CD4-positive, alpha-beta T cell treated with Interleukin-12 subunit alpha and Interleukin-12 subunit beta, for 1 hour (primary cell): ENCODE measurements at regions not wholly inside any gene's neighbourhood (a gene's known extent, or its start where the extent isn't known, plus 50 kb on each side); places are given as distances from the start of the nearest gene placed in this dataset.
"Not testable (repeated sequence)": the region's sequence is repeated elsewhere in the genome, so short reads cannot be mapped to it uniquely, and the experiment has no call there.

ENCODE experiments used
- DNase-seq: peaks from one replicate; pipeline ENCODE4 v3.0.0-alpha.2; 2020

DNA sequence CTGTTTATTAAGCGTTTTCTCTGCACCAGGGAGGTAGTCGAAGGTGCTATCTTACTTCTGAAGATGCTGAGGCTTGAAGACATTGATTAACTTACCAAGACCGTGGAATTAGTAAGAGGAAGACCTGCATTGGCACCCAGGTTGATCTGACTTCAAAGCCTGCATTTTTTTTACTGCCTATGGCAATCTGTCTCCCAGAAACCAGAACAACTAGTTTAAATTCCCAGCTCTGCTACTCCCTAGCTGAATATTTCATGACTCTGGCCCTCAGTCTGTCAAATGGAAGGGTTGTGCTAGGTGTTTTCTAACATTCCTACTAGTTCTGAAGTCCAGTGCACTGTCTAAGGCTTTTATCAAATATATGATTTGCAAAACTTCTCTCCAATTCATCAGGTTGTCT lies 52.0 kb upstream of the GRAMD1B start:
- no peak for DNase-seq

DNA sequence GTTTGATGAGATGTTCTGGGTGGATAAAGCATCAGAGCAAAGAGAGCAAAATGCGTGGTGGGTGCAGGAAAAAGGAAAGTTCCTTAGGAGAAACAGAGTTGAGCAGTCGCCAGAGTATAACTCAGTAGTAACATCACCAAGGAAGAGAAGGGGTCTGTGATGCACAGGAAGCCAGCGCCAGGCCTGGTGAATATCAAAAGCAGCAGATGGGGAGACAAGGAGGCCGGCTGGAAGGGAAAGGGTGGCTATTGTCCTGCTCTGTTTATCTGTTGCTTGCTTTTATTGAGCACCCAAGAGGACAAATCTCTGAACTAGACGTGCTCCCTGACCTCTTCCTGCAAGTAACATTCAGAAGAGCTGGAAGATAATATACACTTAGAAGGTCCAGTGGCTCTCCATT lies 52.7 kb upstream of the GRAMD1B start:
- DNase-seq, result no peak

DNA sequence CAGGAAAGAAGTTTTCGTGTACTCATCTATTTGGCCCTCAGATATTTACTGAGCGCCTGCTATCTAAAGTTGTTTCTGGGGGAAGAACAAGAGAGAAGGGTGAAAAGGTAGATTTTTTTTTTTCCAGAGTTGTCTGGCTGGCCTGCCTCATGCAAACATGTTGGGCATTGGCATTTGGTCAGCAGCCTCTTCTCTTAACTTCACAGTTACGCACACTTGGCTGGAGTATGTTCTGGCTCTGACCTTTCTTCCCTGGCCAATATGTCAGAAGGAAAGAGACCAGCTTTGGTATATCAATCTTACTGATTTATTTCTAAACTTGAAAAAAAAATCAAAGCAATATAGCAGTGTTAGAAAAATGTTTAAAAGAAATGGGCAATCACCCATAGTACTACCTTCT lies 54.2 kb upstream of the GRAMD1B start:
- no peak for DNase-seq

DNA sequence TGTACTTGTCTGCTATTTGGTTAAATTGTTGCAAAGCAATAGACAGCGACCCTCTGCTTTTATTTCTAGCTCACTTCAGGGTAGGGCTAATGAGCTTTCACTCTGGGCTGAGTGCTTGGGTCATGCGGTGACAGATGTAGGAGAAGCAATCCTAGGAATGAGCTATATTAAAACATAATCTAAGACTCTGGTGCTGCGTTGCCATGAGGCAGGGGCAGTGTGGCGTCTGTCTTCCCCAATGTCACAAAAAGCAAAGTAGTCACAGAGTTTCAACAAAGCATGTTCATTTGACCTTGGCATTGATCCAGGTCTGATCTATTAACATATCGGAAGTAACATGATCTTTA lies 55.5 kb upstream of the GRAMD1B start:
- no peak for DNase-seq

DNA sequence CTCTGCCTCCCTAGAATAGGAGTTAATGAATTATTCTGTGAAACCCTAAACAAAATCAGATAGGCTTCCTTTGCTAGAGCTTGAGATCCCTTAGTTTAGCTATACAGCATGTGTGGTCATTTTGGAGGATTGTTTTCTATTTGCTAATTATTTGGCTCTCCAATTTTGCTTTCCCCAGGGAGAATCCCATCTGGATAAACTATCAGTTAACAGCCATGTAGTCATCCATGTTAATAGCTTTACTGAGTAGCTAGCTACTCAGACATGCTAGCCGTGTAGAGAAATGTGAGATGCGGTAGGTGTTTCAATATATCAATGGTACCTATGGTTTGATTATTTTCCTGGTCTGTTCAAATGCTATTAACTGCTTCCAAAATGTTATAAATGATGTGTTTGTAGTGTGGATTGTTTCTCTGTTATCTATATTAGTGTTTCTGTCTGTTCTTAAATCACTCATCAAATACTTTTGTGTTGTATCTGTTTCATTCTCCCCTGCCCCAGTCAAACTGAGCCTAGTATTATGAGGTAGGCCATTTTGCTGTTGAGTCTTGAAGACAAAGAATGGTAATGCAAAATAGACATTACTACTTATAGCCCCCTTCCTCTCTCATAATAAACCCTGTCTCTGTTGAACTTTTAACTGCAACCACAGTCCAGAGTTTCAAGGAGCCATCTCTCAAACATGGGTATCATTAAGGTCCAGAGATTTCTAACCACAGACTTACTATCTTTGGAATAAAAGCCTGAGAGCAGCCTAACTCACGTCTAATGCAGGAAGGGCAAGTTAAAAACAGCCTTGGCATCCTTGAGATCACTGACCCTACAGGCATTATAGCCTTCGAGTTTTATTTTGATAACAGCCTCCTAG lies 56.1 kb upstream of the GRAMD1B start:
- DNase-seq, result no peak

DNA sequence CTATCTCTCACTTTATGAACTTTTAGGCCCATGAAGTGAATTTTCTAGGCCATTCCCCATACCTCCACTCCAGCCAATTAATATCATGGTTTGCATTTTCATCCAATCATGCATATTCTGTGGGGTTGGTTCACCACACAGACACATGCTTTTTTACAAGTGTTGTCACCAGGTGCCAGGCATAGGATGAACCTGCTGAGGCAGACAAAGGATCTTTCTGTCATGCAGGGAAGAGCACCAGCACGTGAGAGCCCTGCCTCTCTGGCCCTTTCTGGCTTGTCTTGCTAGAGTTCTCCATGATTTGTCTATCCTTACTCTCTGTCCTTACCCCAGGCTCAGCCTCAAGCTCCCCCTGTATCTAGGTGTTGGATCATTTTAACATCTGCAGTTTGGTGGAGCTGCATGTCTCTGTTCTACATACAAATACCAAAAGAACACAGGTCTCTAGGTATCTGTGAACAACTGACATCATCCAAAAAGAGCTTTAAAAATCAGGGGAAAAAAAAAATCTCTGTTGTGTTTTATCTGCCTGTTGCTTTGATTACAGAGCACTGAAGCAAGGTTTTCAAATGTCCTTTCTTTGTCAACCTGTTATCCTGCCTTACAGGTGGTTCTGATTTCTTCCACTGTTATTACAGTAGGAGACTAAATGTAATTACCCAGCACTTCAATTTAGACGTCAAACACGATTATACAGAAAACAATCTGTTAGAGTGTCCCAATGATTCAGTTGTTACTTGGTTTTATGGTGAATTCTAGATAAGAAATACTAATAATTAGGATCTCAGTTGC lies 58.4 kb upstream of the GRAMD1B start:
- no peak for DNase-seq

DNA sequence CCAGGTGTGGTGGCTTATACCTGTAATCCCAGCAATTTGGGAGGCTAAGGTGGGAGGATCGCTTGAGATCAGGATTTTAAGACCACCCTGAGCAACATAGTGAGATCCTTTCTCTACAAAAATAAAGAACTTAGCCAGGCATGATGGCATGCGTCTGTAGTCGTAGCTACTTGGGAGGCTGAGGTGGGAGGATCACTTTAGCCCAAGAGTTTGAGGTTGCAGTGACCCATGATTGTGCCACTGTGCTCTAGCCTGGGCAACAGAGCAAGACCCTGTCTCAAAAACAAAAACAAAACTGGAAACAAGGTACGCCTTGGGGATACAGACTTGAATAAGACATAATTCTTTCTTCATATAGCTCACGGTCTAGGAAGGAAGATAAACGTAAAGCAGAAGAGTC lies 63.1 kb upstream of the GRAMD1B start:
- no peak for DNase-seq

DNA sequence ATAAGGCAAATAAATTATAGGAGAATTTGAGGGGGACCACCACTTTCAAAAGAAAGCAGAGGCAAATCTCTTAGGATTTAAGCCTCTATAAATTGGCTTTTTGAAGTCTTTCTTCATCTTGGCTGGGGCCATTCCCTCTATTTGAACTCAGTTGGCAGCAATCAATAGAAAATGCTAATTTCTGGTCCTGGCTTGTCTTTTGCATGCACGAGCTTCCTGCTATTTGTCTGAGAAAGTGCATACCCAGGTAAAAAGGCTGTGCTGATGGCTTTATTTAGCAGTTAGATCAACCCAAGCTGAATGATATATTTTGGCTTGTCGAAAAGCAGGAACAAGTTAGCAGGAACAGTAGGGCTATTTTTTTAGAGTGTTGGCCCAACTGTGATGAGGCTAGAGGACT lies 64.1 kb upstream of the GRAMD1B start:
- DNase-seq, result no peak

DNA sequence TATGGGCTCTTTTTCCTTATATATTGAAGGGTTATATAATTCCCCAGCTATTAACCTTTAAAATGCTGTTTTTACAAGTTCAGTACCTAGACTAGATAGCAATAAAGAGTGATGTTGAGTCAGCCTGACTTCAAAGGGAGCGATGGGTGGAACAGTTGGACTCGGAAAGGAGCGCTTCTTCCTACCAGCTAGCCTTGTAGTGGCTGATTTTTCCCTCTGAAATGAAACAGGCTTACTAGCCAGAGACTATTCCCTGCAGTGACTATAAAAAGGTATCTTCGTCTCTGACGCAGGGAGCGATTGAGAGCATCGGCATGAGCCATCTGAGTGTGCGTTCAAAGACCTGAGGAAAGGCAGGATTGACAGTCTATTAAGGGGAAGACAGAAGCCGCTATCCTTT lies 66.0 kb upstream of the GRAMD1B start:
- DNase-seq, result no peak

DNA sequence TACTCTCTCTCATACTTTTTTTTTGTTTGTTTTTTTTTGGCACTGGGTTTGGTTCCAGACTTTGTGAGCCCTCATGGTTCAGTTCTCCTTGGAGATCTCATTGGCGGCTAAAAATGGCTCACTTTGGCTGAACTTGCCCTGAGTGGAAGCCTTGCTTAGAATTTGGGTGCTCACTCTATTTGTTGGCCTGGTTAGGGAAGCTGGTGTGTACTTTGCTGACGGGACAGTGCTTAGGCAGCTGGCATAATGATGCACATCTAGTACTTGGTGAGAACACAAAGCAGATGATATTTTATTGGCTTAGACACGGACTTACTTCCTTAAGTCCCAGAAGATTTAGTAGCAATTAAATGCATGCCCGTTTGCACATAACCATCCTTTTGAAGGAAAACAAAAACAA lies 66.5 kb upstream of the GRAMD1B start:
- DNase-seq, result no peak

DNA sequence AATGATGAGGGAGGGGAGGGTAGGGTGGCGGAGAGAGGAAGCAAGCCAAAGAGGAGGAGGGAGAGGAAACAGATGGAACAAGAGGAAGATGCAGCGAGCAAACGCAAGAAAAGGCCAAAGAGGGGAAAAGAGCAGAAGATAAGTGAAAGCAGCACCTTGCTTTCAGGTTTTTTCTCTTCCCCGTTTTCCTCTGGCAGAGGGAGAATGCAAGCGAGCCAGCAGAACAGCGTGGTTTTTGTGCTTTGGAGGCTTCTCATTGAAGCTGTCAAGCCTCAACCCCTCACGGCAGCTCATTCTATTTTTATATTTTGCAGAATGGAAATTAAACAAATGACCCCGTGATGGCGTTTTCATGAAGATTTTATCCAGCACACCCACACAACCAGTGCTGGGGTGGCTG lies 67.1 kb upstream of the GRAMD1B start:
- no peak for DNase-seq

DNA sequence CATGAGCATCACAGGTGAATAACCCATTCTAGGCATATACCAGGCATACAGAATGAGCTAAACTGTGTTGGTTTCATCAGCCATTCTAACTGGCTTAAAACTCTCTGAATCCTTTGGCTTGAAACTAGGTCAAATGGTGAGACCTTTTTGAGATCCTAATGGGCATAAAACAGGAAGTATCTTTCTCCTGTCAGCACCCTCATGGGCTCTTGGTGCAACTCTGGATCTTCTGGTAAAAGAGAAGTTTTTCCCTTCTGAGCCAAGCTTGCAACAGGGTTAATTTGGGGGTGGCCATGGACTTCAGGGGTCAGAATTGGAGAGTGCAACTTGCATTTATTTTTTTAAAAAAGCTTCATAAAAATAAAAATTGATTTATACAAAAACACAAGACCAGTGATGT lies 67.9 kb upstream of the GRAMD1B start:
- no peak for DNase-seq

DNA sequence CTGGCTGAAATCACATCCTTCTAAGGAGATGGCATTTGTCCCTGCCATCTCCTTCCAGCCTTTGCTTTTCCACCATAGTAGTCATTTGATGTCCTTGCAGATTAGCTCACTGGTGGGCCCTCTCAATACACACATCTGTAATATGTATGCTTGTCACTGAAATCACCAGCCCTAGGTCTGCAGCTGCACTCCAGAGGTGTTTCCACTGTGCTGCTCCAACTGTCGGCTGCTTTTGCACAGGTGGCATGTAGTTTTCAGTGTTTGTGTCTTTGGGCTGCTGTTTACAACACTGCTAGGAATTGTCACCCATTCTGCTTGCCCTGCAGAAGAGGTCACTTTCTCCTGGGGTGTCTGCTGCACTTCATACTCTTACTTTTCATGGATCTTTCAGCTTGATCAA lies 69.0 kb upstream of the GRAMD1B start:
- no peak for DNase-seq

DNA sequence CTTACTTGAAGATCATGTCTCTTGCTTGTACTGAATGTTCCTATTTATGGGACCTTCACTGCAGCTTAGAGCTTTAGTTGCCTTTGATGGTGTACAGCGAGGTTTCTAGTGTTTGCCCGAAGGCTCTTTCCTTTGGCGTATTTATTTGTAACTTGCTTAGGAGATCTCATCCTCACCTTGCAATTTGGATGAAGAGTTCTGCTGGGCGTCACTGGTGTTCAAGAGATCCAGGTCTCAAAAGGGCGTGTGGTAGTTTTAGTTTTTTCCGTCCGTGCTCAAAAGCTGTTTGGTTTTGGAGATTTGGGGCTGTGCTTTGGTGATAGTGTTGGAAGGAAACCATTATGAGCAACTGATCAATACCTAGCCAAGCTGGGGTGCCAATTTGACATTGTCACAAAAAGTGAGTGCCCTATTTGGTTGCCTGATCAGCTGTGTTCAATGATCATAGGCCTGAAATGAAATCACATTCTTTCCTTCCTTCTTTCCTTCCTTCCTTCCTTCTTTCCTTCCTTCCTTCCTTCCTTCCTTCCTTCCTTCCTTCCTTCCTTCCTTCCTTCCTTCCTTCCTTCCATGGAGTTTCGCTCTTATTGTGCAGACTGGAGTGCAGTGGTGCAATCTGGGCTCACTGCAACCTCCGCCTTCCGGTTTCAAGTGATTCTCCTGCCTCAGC lies 69.7 kb upstream of the GRAMD1B start:
- no peak for DNase-seq

DNA sequence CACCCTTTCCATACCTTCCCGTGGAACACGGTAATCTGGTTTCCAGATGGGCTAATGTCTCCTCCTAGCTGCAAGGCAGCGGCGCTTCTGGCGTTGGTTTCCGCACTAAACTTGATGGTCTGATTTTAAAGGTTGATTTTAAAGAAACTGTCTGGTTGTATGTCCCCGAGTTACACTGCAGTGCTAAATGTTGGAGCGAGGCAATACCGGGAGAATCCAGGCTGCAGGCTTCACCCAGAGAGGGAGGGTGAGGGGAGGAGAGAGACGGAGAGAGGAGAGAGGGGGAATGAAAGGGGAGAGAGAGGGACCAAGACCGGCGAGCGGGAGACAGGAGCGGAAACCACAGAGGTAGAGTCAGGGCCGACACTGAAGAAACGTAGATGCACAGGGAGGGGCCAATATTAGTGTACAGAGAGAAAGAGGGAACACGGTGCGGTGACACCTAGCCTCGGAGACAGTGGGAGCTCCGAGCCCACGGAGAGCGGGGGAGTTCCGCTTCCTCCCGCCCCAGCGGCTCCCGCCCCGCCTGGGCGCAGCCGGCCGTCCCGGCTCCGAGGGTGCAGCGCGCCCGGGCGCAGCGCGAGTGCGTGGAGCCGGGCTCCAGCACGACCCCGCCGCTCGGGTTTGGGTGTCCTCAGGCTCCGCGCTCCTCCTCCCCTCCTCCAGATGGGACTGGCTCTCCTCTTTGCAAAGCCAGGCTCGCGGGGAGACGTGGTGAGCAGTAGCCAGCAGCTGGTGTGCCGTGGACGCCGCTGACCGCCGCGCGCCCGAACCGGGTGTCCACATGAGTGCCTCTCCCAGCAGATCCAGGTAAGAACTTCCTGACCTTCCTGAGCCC lies 71.9 kb upstream of the GRAMD1B start:
- peak; percentile 34 for DNase-seq

DNA sequence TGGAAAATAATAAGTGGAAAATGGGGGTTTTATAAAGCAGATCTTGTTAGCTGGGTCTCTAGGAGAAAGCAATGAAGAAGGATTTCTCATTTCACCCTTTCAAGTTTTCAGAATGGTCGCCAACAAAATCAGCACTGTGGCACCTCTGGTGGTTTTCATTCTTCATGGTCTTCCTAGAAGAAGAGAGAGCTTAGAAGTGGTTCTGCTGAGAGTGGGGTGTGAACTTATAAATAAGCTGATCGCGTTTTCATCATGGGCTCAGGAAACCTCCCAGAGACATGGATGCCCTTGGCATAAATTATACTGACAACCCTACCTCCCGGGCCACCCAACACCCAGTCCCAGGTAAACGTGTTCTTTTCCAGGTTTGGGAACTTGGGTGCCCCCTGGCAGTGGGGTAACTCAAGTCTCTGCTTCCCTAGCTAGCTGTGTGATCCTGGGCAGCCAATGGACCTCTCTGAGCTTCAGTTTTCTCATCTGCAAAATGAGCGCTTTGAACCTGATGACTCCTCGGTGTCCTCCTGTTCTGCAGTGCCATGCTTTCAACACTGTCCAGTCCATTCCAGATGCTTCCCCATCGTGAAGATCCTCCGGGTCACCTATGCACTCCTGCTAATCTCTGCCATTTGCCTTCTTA lies 72.6 kb upstream of the GRAMD1B start:
- no peak for DNase-seq

DNA sequence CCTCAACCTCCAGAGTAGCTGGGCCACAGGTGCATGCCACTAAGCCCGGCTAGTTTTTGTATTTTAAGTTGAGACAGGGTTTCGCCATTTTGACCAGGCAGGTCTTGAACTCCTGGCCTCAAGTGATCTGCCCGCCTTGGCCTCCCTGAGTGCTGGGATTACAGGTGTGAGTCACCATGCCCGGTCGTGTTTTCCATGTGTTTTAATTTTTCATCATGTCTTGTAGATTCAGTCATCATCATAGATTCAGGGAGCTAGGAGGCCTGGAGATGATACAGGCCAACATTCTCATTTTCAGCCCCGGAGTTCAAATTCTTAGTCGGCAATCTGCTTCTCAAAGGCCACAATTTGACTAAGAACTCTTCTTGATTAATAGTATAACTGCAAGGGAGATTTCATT lies 73.5 kb upstream of the GRAMD1B start:
- DNase-seq, result no peak

DNA sequence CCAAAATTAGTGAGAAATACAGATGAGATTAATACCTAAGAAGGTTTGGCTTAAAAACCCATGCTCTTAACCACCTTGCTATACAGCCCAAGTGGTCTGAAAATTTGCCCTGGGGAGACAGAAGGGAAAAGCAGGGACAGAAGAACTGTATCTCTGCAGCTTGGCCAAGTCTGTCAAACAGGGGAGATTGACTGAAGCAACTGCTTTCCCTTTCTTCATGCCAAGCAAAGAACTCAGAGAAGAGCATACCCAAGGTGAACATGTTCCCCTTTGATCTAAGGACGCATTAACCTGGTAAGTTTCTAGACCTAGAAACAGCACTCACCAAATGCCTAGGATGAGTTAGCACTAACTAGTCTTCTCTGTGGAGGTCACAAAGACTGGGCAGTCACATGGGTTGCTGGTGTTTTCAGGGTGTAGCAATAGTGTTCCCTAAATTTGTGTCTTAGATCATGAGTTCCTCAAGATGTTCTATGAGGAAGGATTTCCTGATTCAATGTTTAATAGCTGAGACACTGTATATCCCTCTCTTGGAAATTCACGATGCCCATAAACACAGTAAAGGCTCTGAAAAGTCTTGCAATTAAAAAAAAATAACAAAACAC lies 75.6 kb upstream of the GRAMD1B start:
- no peak for DNase-seq

DNA sequence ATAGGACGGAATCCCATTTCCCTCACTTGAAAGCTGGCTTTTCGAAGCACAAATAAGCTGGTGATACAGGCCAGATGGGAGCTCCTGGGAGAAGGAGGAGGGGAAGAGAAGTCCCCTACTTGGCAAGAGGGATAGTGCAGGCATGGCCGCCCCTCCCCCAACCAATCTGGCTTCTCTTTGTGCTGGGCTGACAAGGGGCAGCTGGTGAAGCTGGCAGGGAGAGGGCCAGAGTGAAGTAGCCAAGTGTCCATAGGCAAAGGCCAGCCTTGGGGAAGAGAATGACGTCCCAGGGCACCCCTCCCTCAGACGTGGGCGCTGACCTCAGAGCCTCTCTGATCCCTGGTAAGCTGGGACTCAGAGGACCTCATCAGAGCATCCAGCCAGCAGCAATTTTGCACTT lies 78.7 kb upstream of the GRAMD1B start:
- DNase-seq, result no peak

DNA sequence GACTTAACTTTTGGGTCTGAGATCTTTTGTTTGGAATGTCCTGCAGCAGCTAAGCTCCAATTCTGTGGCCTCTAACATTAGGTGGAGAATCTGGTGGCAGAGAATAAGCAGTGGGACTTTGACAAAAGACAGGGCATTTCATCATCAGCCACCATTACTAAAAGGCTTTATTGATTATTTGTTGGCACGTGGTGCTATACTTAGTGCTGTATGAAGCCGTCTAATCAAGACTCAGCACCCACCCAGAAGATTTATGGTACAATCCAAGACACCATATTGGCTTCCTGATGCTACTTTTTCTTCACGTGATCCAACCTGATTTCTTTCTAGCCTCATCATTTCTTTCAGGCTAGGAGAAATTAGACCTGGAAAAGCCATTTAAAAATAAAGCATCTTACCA lies 80.7 kb upstream of the GRAMD1B start:
- no peak for DNase-seq

DNA sequence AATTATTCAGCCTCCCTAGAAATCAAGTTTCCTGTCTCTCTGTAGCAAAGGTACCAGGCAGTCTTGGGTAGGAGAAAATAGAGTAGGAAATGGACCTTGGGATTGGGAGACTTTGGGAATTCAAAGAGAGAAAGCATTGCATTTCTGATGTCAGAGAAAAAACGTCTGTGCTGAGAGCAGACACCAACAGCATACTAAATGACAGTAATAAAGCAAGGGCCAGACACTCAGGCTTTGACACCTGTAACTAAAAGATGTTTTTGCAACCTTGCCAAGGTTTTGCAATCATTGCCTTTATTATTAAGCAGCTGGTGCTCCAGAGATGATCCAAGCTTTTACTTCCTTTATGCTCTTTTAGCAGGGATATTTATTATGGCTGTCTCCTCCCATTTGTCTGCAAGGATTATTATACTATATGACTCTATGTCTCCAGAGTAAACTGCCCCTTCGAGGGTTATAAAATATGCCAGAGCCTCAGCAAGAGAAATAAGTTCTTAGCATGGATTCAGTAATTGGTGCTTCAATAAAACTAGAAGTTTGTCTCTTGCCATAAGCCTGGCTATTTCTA lies 85.2 kb upstream of the GRAMD1B start:
- no peak for DNase-seq

DNA sequence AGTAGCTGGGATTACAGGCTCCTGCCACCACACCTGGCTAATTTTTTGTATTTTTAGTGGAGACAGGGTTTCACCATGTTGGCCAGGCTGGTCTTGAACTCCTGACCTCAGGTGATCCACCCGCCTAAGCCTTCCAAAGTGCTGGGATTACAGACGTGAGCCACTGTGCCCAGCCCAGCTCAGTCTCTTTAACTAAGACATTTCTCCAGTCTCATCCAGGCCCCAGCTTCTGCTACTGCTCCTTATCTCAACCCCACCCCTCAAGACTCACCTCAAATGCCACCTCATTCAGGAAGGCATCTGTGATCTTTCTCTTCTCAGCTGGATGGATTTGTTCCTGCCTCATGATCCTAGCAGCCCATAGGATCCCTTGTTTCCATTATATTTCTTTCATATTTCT lies 85.9 kb upstream of the GRAMD1B start:
- DNase-seq, result not testable (repeated sequence)
